ENCODE measurements at regions not wholly inside any gene's neighbourhood (a gene's known extent, or its start where the extent isn't known, plus 50 kb on each side); places are given as distances from the start of the nearest gene placed in this dataset.

- Histone ChIP-seq H3K27me3 (replicated peaks; ENCODE audit: insufficient read depth) (no peaks in the 10 kb centered on the region), H3K9me3 (no peaks in the 10 kb centered on the region), H3K27ac (peak overlapping the region; percentile 37 to 39), H3K36me3 (no peaks in the 10 kb centered on the region), H3K4me1 (ENCODE audit: control insufficient read depth in 1 of 2, low read depth in 2 of 2) (peaks cover 11 to 41% of the 10 kb centered on the region in 2 donors), H3K4me3 (no peak overlapping the region)
- ATAC-seq (ENCODE audit: insufficient number of reproducible peaks, low FRiP score, low read depth), result peak; percentile 34
- TF ChIP-seq CTCF (IDR thresholded peaks at IDR 0.05), result no peak
- DNase-seq (ENCODE audit: low spot score), result no peak
These were observed 605.0 kb upstream of the CLINT1 start for GRCh38 chr5:158463938-158464337.

- H3K27ac ChIP-seq, result peak overlapping the region in 1 of 2 donors; percentile 39
These were observed 604.2 kb upstream of the CLINT1 start for GRCh38 chr5:158463188-158463587.

GRCh38 chr5:158462349-158463114, 603.6 kb upstream of the CLINT1 start:
- DNase-seq (ENCODE audit: low spot score) (no peak), ATAC-seq (ENCODE audit: insufficient number of reproducible peaks, low FRiP score, low read depth) (no peak)
- Histone ChIP-seq H3K36me3 (no peaks in the 10 kb centered on the region), H3K27me3 (replicated peaks; ENCODE audit: insufficient read depth) (no peaks in the 10 kb centered on the region), H3K4me1 (ENCODE audit: control insufficient read depth in 1 of 2, low read depth in 2 of 2) (peaks cover 11 to 41% of the 10 kb centered on the region in 2 donors), H3K27ac (peak overlapping the region in 1 of 2 donors; percentile 39), H3K9me3 (no peaks in the 10 kb centered on the region), H3K4me3 (no peak overlapping the region)
- TF ChIP-seq CTCF (IDR thresholded peaks at IDR 0.05), result no peak

More at GRCh38 chr5:158463188-158463587, 604.2 kb upstream of the CLINT1 start:
- Histone ChIP-seq H3K4me1 (ENCODE audit: control insufficient read depth in 1 of 2, low read depth in 2 of 2) (peaks cover 11 to 41% of the 10 kb centered on the region in 2 donors), H3K36me3 (no peaks in the 10 kb centered on the region), H3K9me3 (no peaks in the 10 kb centered on the region), H3K27me3 (replicated peaks; ENCODE audit: insufficient read depth) (no peaks in the 10 kb centered on the region), H3K4me3 (no peak overlapping the region)
- TF ChIP-seq CTCF (IDR thresholded peaks at IDR 0.05), result no peak
- no peak for ATAC-seq (ENCODE audit: insufficient number of reproducible peaks, low FRiP score, low read depth)
- no peak for DNase-seq (ENCODE audit: low spot score)

GRCh38 chr5:158461240-158461854, 602.4 kb upstream of the CLINT1 start:
- Histone ChIP-seq H3K27ac (peak overlapping the region; percentile 15 to 36), H3K36me3 (no peaks in the 10 kb centered on the region), H3K9me3 (no peaks in the 10 kb centered on the region), H3K4me1 (ENCODE audit: control insufficient read depth in 1 of 2, low read depth in 2 of 2) (peaks cover 11 to 41% of the 10 kb centered on the region in 2 donors), H3K4me3 (no peak overlapping the region), H3K27me3 (replicated peaks; ENCODE audit: insufficient read depth) (no peaks in the 10 kb centered on the region)
- TF ChIP-seq CTCF (IDR thresholded peaks at IDR 0.05), result no peak
- ATAC-seq (ENCODE audit: insufficient number of reproducible peaks, low FRiP score, low read depth), result no peak
- DNase-seq (ENCODE audit: low spot score), result no peak

- Histone ChIP-seq H3K27me3 (replicated peaks; ENCODE audit: insufficient read depth) (no peaks in the 10 kb centered on the region), H3K9me3 (no peaks in the 10 kb centered on the region)
- no peak for ATAC-seq (ENCODE audit: insufficient number of reproducible peaks, low FRiP score, low read depth)
These were observed 599.1 kb upstream of the CLINT1 start for GRCh38 chr5:158458086-158458485.

More at GRCh38 chr5:158458086-158458485, 599.1 kb upstream of the CLINT1 start:
- no peak for DNase-seq (ENCODE audit: low spot score)
- H3K36me3 ChIP-seq, result no peaks in the 10 kb centered on the region
- H3K4me1 ChIP-seq (ENCODE audit: control insufficient read depth in 1 of 2, low read depth in 2 of 2), result peaks cover 3 to 23% of the 10 kb centered on the region in 2 donors
- TF ChIP-seq CTCF (IDR thresholded peaks at IDR 0.05), result no peak
- H3K4me3 ChIP-seq, result no peak overlapping the region
- H3K27ac ChIP-seq, result no peak overlapping the region
